ENCODE measurements at regions not wholly inside any gene's neighbourhood (a gene's known extent, or its start where the extent isn't known, plus 50 kb on each side); places are given as distances from the start of the nearest gene placed in this dataset.

DNA sequence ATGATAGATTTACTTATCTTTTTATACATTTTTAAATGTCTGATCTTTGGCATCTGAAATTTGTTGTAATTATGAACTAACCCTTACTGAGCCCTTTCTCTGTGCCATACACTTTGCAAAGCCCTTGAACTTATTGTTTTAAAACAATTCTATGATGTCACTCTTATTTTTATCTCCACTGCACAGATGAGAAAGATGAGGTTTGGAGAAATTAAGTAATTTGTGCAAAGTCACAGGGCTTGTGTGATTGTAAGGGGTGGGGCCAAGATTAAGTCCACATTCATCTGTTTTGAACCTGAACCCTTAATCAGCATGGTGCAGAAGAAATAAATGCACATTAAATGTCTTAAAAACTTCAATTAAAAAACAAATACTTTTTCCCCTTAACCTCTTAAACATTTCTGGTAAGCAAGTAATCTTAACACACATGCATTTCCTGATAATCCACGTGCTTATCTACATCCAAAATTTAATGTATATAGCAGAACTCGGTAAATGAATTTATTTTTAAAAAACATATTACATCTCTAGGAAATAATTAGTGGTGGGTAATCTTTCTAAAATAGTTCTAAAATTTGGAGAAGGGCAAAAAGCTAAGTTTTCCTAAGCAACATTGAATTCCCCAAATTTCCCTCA is 189.8 kb upstream of the TBC1D5 start:
- TF ChIP-seq, protein P1, sequence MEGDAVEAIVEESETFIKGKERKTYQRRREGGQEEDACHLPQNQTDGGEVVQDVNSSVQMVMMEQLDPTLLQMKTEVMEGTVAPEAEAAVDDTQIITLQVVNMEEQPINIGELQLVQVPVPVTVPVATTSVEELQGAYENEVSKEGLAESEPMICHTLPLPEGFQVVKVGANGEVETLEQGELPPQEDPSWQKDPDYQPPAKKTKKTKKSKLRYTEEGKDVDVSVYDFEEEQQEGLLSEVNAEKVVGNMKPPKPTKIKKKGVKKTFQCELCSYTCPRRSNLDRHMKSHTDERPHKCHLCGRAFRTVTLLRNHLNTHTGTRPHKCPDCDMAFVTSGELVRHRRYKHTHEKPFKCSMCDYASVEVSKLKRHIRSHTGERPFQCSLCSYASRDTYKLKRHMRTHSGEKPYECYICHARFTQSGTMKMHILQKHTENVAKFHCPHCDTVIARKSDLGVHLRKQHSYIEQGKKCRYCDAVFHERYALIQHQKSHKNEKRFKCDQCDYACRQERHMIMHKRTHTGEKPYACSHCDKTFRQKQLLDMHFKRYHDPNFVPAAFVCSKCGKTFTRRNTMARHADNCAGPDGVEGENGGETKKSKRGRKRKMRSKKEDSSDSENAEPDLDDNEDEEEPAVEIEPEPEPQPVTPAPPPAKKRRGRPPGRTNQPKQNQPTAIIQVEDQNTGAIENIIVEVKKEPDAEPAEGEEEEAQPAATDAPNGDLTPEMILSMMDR (conservative IDR thresholded peaks at IDR 0.05; ENCODE audit: control insufficient read depth, insufficient read depth, low read depth, low read length), result no peak
- no peak overlapping the region for H3K4me3 ChIP-seq (ENCODE audit: control insufficient read depth, low read depth, low read length)
- DNase-seq (ENCODE audit: low read depth), result no peak

DNA sequence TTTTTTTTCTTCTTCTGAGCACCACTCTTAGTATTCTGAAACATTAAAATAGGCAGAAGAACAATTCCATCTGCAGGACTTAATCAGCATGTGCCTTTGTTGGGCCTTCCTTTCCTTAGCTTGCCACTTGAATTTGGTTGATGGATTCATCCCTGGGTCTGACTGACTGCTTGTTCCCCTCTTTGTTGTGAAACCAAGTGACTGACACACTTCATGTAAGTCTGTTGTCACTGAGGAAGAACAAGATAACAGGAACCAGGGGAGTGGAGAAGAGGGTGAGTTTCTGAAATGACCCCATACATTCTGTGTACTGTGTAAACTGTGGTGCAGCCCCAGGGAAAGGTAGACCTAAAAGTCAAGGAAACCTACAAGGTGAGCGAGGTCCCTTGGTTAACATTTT is 188.7 kb upstream of the TBC1D5 start:
- no peak overlapping the region for H3K4me3 ChIP-seq (ENCODE audit: control insufficient read depth, low read depth, low read length)
- DNase-seq (ENCODE audit: low read depth), result no peak
- TF ChIP-seq, protein P1 (conservative IDR thresholded peaks at IDR 0.05; ENCODE audit: control insufficient read depth, insufficient read depth, low read depth, low read length), result no peak

DNA sequence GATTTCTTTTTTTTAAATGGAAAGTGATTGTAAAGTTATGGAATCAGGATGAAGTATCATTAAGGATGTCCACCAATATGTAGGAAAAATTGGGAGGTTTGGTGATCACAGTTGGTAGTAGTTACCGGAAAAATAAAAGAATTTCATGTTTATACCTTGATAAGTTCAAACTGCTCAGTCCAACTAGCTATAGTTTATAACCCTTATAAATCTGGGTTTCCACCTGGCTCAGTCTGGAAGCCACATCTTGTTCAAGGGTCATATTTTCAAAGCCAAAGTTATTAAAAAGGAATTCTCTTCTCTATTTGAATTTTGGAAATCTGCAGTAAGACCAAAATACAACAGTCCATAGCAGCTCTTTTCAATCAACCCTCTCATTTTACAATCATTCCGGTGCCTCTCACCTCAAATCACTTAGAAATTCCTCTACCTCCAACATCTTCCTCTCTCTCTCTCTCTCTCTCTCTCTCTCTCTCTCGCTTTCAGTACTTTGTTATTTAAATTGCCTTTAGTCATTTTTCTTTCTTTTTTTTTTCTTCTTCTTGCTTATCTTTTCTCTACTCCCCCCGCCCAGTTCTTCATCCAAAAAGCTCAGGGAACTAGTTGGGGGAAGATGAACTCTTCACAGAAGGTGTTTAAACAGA is 186.2 kb upstream of the TBC1D5 start:
- TF ChIP-seq, protein P1 (conservative IDR thresholded peaks at IDR 0.05; ENCODE audit: control insufficient read depth, insufficient read depth, low read depth, low read length), result no peak
- no peak overlapping the region for H3K4me3 ChIP-seq (ENCODE audit: control insufficient read depth, low read depth, low read length)
- DNase-seq (ENCODE audit: low read depth), result no peak

DNA sequence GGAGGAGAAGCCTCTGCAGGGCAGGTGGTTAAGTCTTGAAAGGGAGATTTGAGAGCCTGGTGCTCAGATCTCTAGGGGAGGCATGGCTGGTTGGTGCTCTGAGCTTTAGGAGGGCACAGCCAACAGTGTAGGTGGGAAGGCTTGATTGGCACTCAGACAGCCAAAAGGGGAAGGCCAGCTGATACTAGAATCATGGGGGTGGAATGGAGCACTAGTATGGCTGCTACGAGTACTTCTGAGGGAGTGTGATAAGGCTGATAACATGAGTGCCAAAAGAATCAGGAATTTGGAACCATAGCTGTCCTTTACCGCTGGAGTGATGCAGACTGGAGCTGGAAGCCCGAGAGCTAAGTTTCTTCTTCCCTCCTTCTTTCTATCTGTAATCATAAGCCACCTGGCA is 184.6 kb upstream of the TBC1D5 start:
- TF ChIP-seq, protein P1 (conservative IDR thresholded peaks at IDR 0.05; ENCODE audit: control insufficient read depth, insufficient read depth, low read depth, low read length), result no peak
- no peak overlapping the region for H3K4me3 ChIP-seq (ENCODE audit: control insufficient read depth, low read depth, low read length)
- no peak for DNase-seq (ENCODE audit: low read depth)

DNA sequence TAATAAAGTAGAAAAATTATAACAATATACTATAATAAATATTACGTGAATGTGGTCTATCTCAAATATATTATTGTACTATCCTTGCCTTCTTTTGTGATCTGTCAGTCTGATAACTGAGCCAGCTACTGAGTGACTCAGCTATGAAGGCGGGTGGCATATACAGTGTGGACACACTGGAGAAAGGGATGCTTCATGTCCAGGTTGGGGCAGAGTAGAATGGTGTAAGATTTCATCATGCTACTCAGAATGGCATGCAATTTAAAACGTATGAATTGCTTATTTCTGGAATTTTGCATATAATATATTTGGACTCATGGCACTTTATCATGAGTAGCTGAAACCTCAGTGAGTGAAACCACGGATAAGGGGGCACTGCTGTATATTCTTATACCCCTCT is 172.9 kb upstream of the TBC1D5 start:
- TF ChIP-seq, protein P1 (conservative IDR thresholded peaks at IDR 0.05; ENCODE audit: control insufficient read depth, insufficient read depth, low read depth, low read length), result no peak
- DNase-seq (ENCODE audit: low read depth), result no peak

DNA sequence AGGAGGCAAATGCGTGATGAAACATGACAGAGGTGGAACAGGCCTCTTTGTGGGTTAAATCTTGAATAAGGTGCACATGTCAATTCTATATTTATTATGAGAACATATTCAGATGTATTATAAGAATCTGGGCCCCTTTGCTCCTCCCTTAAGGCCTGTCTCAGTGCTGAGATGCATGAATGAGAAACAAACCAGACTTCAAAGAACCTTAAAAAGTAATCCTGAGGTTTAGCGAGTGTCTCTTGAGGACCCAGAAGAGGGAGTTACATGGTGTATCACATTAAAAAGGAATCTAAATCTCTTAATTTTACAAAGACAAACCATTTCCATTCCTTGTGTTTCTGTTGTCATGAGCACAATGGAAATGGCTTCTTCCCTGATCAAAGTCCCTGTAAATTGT is 170.9 kb upstream of the TBC1D5 start:
- TF ChIP-seq, protein P1 (conservative IDR thresholded peaks at IDR 0.05; ENCODE audit: control insufficient read depth, insufficient read depth, low read depth, low read length), result no peak
- H3K4me3 ChIP-seq (ENCODE audit: control insufficient read depth, low read depth, low read length), result no peak overlapping the region
- DNase-seq (ENCODE audit: low read depth), result no peak

More for the DNA sequence above, 172.9 kb upstream of the TBC1D5 start:
- H3K4me3 ChIP-seq (ENCODE audit: control insufficient read depth, low read depth, low read length), result no peak overlapping the region

Data from fibroblast of mammary gland (primary cell).